ENCODE measurements at regions not wholly inside any gene's neighbourhood (a gene's known extent, or its start where the extent isn't known, plus 50 kb on each side); places are given as distances from the start of the nearest gene placed in this dataset.
"Not testable (repeated sequence)": the region's sequence is repeated elsewhere in the genome, so short reads cannot be mapped to it uniquely, and the experiment has no call there.

DNA sequence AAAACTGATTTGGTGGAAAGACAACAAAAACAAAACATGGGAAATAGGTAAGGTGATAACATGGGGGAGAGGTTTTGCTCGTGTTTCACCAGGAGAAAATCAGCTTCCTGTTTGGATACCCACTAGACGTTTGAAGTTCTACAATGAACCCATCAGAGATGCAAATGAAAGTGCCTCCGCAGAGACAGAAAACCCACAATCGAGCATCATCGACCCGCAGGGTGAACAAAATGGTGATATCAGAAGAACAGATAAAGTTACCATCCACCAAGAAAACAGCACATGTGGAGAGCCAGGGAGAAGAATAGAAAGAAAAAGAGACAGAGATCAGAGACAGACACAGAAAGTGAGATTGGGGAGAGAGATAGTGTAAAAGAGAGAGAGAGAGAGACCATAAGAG lies 83.4 kb downstream of the UNC93B1 start:
- H3K4me3 ChIP-seq (ENCODE audit: control extremely low read depth in 1 of 5, extremely low read depth in 1 of 5, insufficient read depth in 1 of 5, low read depth in 2 of 5, low read length in 4 of 5); H2AFZ ChIP-seq (ENCODE audit: insufficient read depth, low read depth, low read length, poor library complexity, severe bottlenecking); H3K27me3 ChIP-seq (replicated peaks in 1 of 4; ENCODE audit: control extremely low read depth in 1 of 4, control insufficient read depth in 3 of 4, insufficient read depth in 4 of 4, low read length in 3 of 4); CTCF ChIA-PET; H3K79me2 ChIP-seq (ENCODE audit: control insufficient read depth, insufficient read depth, low read length); H3K9me3 ChIP-seq (ENCODE audit: control extremely low read depth in 1 of 3, control insufficient read depth in 2 of 3, insufficient read depth in 1 of 3, low read length in 2 of 3); DNase-seq; POLR2A ChIA-PET; H3K4me1 ChIP-seq (ENCODE audit: control insufficient read depth in 2 of 2, insufficient read depth in 2 of 2, low read length in 2 of 2); H3K27ac Mint-ChIP-seq; intact Hi-C loops (cut with micrococcal nuclease); H3K36me3 ChIP-seq (replicated peaks in 1 of 2; ENCODE audit: control extremely low read depth in 1 of 2, control insufficient read depth in 1 of 2, extremely low read depth in 1 of 2, insufficient read depth in 2 of 2, low read length in 1 of 2); H3K4me1 Mint-ChIP-seq; H3K9me3 Mint-ChIP-seq (ENCODE audit: insufficient read depth); H3K4me3 Mint-ChIP-seq; ATAC-seq (ENCODE audit: low read depth); H3K4me2 ChIP-seq (replicated peaks; ENCODE audit: low read depth, low read length, poor library complexity, severe bottlenecking); H3K27ac ChIP-seq (ENCODE audit: low read length in 2 of 2); H4K20me1 ChIP-seq (ENCODE audit: control insufficient read depth, insufficient read depth, low read length, poor library complexity, severe bottlenecking); H3K9ac ChIP-seq (ENCODE audit: low read length): not testable (repeated sequence)
- peaks cover 36% of the 10 kb centered on the region for H3K27me3 Mint-ChIP-seq
- WGBS (ENCODE audit: insufficient coverage), result no CpG with 5 or more reads among the region's 6 CpGs

DNA sequence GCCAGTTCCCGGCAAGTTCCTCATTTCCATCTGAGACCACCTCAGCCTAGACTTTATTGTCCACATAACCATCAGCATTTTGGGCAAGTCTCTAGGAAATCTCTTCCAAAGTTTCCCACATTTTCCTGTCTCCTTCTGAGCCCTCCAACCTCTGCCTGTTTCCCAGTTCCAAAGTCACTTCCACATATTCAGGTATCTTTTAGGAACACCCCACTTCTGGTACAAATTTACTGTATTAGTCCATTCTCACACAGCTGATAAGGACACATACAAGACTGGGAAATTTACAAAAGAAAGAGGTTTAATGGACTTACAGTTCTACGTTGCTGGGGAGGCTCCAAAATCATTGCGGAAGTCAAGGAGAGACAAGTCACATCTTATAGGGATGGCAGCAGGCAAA lies 91.7 kb downstream of the UNC93B1 start:
- H3K4me2 ChIP-seq (replicated peaks; ENCODE audit: low read depth, low read length, poor library complexity, severe bottlenecking); H3K27ac ChIP-seq (ENCODE audit: low read length in 2 of 2); H3K4me1 Mint-ChIP-seq; H3K9me3 Mint-ChIP-seq (ENCODE audit: insufficient read depth); POLR2A ChIA-PET; H4K20me1 ChIP-seq (ENCODE audit: control insufficient read depth, insufficient read depth, low read length, poor library complexity, severe bottlenecking); intact Hi-C loops (cut with micrococcal nuclease); H3K4me1 ChIP-seq (ENCODE audit: control insufficient read depth in 2 of 2, insufficient read depth in 2 of 2, low read length in 2 of 2); H3K27me3 ChIP-seq (replicated peaks in 1 of 4; ENCODE audit: control extremely low read depth in 1 of 4, control insufficient read depth in 3 of 4, insufficient read depth in 4 of 4, low read length in 3 of 4); H3K79me2 ChIP-seq (ENCODE audit: control insufficient read depth, insufficient read depth, low read length); H3K4me3 ChIP-seq (ENCODE audit: control extremely low read depth in 1 of 5, extremely low read depth in 1 of 5, insufficient read depth in 1 of 5, low read depth in 2 of 5, low read length in 4 of 5); ATAC-seq (ENCODE audit: low read depth); CTCF ChIA-PET; H3K9ac ChIP-seq (ENCODE audit: low read length); H3K4me3 Mint-ChIP-seq; H3K36me3 ChIP-seq (replicated peaks in 1 of 2; ENCODE audit: control extremely low read depth in 1 of 2, control insufficient read depth in 1 of 2, extremely low read depth in 1 of 2, insufficient read depth in 2 of 2, low read length in 1 of 2); H3K27ac Mint-ChIP-seq; H3K9me3 ChIP-seq (ENCODE audit: control extremely low read depth in 1 of 3, control insufficient read depth in 2 of 3, insufficient read depth in 1 of 3, low read length in 2 of 3); DNase-seq; H2AFZ ChIP-seq (ENCODE audit: insufficient read depth, low read depth, low read length, poor library complexity, severe bottlenecking): not testable (repeated sequence)
- 83% methylated on average over 1 of the region's 3 CpGs for WGBS (ENCODE audit: insufficient coverage)
- peaks cover 27% of the 10 kb centered on the region for H3K27me3 Mint-ChIP-seq

DNA sequence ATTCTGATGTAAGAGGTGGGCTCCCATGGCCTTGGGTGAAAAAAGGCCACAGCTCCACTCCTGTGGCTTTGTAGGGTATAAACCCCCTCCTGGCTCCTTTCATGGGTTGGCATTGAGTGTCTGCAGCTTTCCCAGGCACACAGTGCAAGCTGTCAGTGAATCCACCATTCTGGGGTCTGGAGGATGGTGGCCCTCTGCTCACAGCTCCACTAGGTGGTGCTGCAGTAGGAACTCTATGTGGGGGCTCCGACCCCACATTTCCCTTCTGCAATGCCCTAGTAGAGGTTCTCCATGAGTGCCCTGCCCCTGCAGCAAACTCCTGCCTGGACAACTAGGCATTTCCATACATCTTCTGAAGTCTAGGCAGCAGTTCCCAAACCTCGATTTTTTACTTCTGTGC lies 92.7 kb downstream of the UNC93B1 start:
- H2AFZ ChIP-seq (ENCODE audit: insufficient read depth, low read depth, low read length, poor library complexity, severe bottlenecking); H3K27ac ChIP-seq (ENCODE audit: low read length in 2 of 2); H3K4me3 ChIP-seq (ENCODE audit: control extremely low read depth in 1 of 5, extremely low read depth in 1 of 5, insufficient read depth in 1 of 5, low read depth in 2 of 5, low read length in 4 of 5); H3K9me3 ChIP-seq (ENCODE audit: control extremely low read depth in 1 of 3, control insufficient read depth in 2 of 3, insufficient read depth in 1 of 3, low read length in 2 of 3); H3K4me1 Mint-ChIP-seq; H3K9ac ChIP-seq (ENCODE audit: low read length); H3K36me3 ChIP-seq (replicated peaks in 1 of 2; ENCODE audit: control extremely low read depth in 1 of 2, control insufficient read depth in 1 of 2, extremely low read depth in 1 of 2, insufficient read depth in 2 of 2, low read length in 1 of 2); ATAC-seq (ENCODE audit: low read depth); POLR2A ChIA-PET; H3K9me3 Mint-ChIP-seq (ENCODE audit: insufficient read depth); DNase-seq; H3K4me2 ChIP-seq (replicated peaks; ENCODE audit: low read depth, low read length, poor library complexity, severe bottlenecking); H3K4me3 Mint-ChIP-seq; H4K20me1 ChIP-seq (ENCODE audit: control insufficient read depth, insufficient read depth, low read length, poor library complexity, severe bottlenecking); H3K4me1 ChIP-seq (ENCODE audit: control insufficient read depth in 2 of 2, insufficient read depth in 2 of 2, low read length in 2 of 2); H3K27me3 ChIP-seq (replicated peaks in 1 of 4; ENCODE audit: control extremely low read depth in 1 of 4, control insufficient read depth in 3 of 4, insufficient read depth in 4 of 4, low read length in 3 of 4); H3K27ac Mint-ChIP-seq; CTCF ChIA-PET; H3K79me2 ChIP-seq (ENCODE audit: control insufficient read depth, insufficient read depth, low read length); intact Hi-C loops (cut with micrococcal nuclease): not testable (repeated sequence)
- peaks cover 30% of the 10 kb centered on the region for H3K27me3 Mint-ChIP-seq
- WGBS (ENCODE audit: insufficient coverage), result 100% methylated on average over 1 of the region's 2 CpGs

DNA sequence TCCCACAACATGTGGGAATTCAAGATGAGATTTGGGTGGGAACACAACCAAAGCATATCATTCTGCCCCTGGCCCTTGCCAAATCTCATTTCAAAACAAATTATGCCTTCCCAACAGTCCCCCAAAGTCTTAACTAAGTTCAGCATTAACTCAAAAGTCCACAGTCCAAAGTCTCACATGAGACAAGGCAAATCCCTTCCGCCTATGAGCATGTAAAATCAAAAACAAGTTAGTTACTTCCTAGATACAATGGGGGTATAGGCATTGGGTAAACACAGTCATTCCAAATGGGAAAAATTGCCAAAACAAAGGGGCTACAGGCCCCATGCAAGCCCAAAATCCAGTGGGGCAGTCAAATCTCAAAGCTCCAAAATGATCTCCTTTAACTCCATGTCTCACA lies 93.1 kb downstream of the UNC93B1 start:
- H3K9me3 Mint-ChIP-seq (ENCODE audit: insufficient read depth); H4K20me1 ChIP-seq (ENCODE audit: control insufficient read depth, insufficient read depth, low read length, poor library complexity, severe bottlenecking); H3K36me3 ChIP-seq (replicated peaks in 1 of 2; ENCODE audit: control extremely low read depth in 1 of 2, control insufficient read depth in 1 of 2, extremely low read depth in 1 of 2, insufficient read depth in 2 of 2, low read length in 1 of 2); intact Hi-C loops (cut with micrococcal nuclease); H3K27ac ChIP-seq (ENCODE audit: low read length in 2 of 2); H3K9me3 ChIP-seq (ENCODE audit: control extremely low read depth in 1 of 3, control insufficient read depth in 2 of 3, insufficient read depth in 1 of 3, low read length in 2 of 3); H3K27ac Mint-ChIP-seq; H3K4me2 ChIP-seq (replicated peaks; ENCODE audit: low read depth, low read length, poor library complexity, severe bottlenecking); DNase-seq; POLR2A ChIA-PET; ATAC-seq (ENCODE audit: low read depth); H3K27me3 ChIP-seq (replicated peaks in 1 of 4; ENCODE audit: control extremely low read depth in 1 of 4, control insufficient read depth in 3 of 4, insufficient read depth in 4 of 4, low read length in 3 of 4); CTCF ChIA-PET; H2AFZ ChIP-seq (ENCODE audit: insufficient read depth, low read depth, low read length, poor library complexity, severe bottlenecking); H3K4me1 Mint-ChIP-seq; H3K79me2 ChIP-seq (ENCODE audit: control insufficient read depth, insufficient read depth, low read length); H3K4me1 ChIP-seq (ENCODE audit: control insufficient read depth in 2 of 2, insufficient read depth in 2 of 2, low read length in 2 of 2); H3K9ac ChIP-seq (ENCODE audit: low read length); H3K4me3 Mint-ChIP-seq; H3K4me3 ChIP-seq (ENCODE audit: control extremely low read depth in 1 of 5, extremely low read depth in 1 of 5, insufficient read depth in 1 of 5, low read depth in 2 of 5, low read length in 4 of 5): not testable (repeated sequence)
- WGBS (ENCODE audit: insufficient coverage), result no CpG with 5 or more reads among the region's 1 CpG
- H3K27me3 Mint-ChIP-seq, result peaks cover 30% of the 10 kb centered on the region
